ENCODE measurements at regions not wholly inside any gene's neighbourhood (a gene's known extent, or its start where the extent isn't known, plus 50 kb on each side); places are given as distances from the start of the nearest gene placed in this dataset.

DNA sequence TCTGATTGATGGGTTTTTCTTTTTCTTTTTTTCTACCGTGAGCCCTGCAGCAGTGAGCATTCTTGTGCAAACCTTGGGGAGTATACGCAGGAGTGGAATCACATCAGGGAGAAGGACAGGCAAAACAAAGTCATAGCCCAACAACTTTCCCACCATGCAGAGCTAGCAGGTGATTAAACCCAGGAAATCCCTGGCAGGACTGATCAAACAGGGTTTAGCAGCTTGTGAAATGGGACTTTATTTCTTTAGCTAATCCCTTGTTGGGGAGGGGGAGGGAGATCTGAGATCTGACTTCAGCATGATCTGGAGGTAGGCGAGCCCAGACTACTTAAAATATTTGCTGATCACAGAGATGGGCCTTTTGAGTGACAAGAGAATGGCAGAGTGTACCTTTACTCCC, 162.0 kb upstream of the GLRA1 start:
- TF ChIP-seq, protein P1, sequence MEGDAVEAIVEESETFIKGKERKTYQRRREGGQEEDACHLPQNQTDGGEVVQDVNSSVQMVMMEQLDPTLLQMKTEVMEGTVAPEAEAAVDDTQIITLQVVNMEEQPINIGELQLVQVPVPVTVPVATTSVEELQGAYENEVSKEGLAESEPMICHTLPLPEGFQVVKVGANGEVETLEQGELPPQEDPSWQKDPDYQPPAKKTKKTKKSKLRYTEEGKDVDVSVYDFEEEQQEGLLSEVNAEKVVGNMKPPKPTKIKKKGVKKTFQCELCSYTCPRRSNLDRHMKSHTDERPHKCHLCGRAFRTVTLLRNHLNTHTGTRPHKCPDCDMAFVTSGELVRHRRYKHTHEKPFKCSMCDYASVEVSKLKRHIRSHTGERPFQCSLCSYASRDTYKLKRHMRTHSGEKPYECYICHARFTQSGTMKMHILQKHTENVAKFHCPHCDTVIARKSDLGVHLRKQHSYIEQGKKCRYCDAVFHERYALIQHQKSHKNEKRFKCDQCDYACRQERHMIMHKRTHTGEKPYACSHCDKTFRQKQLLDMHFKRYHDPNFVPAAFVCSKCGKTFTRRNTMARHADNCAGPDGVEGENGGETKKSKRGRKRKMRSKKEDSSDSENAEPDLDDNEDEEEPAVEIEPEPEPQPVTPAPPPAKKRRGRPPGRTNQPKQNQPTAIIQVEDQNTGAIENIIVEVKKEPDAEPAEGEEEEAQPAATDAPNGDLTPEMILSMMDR (IDR thresholded peaks at IDR 0.05; ENCODE audit: low read depth, low read length) = no peak

DNA sequence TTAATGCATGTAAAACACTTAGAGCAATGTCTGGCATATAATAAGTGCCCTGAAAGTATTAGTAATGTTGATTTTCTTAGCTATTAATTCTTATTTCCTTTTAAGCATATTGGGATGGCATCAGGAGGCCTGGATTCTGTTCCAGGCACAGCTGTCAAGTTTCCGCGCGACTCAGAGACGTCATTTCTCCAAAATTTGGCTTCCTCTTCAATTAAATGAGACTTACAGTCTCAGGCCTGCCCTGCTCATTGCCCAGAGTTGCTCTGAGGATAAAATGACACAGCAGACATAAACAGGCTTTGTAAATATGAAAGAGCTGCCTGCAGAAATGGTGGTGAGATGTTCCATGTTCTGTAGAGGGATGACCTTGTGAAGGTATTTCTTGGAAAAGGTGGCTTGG, 159.8 kb upstream of the GLRA1 start:
- TF ChIP-seq, protein P1 (IDR thresholded peaks at IDR 0.05; ENCODE audit: low read depth, low read length) = no peak

More for the DNA sequence above, 162.0 kb upstream of the GLRA1 start:
- H3K4me3 ChIP-seq (ENCODE audit: low read depth, low read length) = no peak overlapping the region

DNA sequence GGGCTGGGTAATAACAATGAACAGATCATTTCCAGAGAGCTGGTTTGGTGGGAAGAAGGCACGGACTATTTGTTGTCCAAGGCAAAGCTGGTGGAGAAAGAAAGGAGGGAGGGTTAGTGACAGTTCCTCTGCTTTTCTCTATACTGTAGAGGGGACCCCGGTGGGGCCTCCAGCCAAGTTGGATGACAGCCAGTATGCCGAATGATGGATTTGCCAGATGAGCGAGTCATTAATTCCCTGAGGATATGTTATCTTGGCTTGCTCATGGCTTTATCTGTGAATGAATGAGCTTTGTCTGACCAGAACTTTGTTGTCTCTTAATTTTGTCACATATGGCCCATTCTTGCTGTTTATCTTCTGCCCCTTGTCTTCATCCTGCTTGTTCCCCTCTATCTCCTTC, 158.6 kb upstream of the GLRA1 start:
- no peak overlapping the region for H3K4me3 ChIP-seq (ENCODE audit: low read depth, low read length)
- TF ChIP-seq, protein P1 (IDR thresholded peaks at IDR 0.05; ENCODE audit: low read depth, low read length) = no peak

More for the DNA sequence above, 159.8 kb upstream of the GLRA1 start:
- no peak overlapping the region for H3K4me3 ChIP-seq (ENCODE audit: low read depth, low read length)

DNA sequence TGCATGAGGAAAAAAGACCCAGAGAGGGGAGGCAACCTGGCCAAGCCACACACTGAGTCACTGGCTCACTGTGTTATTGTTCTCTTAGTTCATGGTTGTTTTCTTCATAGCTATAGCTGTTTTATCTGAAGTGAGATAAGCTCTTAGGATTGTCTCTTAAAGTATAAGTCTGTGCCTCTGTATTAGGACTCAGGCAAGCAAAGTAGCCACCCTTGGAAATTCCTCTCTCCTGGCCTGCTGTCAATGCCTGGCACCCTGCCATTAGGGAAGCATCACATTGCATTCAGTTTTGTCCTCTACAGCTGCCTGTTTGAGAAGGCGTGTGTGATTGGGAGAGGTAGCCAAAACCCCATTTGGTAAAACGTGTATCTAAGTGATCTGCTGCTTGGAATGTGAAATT, 147.4 kb upstream of the GLRA1 start:
- TF ChIP-seq, protein P1 (IDR thresholded peaks at IDR 0.05; ENCODE audit: low read depth, low read length) = no peak
- no peak overlapping the region for H3K4me3 ChIP-seq (ENCODE audit: low read depth, low read length)

DNA sequence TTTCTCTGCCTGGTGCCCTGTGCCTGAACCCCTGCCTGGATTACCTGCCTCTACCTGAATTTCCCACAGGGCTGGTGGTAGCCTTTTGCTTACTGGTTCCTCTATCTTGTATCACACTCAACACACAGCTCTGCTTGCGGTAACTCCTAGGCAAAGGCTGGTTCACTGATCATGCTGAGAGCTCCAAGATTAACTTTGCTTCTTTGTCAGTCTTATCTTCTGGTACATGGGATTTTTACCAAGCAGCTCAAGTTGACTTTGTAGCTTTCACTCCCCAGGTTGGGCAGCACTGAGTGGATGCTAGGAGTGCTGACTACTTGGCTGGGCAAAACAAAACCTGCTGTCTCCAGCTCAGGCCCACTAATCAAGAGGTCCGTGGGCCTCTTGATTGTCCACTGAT, 145.9 kb upstream of the GLRA1 start:
- no peak overlapping the region for H3K4me3 ChIP-seq (ENCODE audit: low read depth, low read length)
- TF ChIP-seq, protein P1 (IDR thresholded peaks at IDR 0.05; ENCODE audit: low read depth, low read length) = no peak

DNA sequence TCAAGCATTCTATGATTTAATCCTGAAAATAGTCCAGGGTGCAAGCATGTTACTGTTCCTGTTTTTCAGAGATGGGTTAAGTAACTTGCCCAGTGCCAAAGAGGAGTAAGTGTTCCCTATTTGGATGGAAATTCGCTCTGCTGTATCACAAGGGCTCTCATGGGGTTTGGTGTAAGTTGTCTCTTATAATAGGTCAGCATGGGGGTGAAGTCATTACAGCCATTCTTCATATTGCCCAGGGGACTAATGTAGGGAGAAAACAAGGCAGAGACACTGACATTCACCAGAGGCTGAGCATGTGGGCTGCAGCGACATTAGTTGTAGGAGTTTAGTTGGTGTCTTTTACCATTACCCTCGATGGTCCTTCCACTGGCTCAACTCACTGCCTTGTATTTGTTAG, 142.1 kb upstream of the GLRA1 start:
- H3K4me3 ChIP-seq (ENCODE audit: low read depth, low read length) = no peak overlapping the region
- TF ChIP-seq, protein P1 (IDR thresholded peaks at IDR 0.05; ENCODE audit: low read depth, low read length) = no peak

DNA sequence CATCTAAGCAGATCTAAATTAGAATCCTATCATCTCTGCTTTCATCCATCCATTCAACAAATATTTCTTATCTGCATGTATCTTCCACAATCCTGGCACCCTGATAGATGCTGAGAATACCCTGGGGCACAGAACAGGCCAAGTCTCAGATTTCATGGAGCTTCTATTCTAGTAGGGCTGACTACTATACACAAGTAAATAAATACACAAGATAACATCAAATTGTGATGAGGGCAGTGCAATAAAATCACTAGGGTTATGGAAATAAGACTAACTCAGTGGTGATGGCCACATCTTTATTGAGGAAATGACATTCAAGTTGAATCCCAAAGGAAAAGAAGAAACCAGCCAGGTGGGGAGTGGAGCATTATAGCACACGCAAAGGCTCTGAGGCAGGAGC, 138.4 kb upstream of the GLRA1 start:
- TF ChIP-seq, protein P1 (IDR thresholded peaks at IDR 0.05; ENCODE audit: low read depth, low read length) = no peak
- H3K4me3 ChIP-seq (ENCODE audit: low read depth, low read length) = no peak overlapping the region
